HUES6 (cell line): ENCODE measurements at regions not wholly inside any gene's neighbourhood (a gene's known extent, or its start where the extent isn't known, plus 50 kb on each side); places are given as distances from the start of the nearest gene placed in this dataset.

Source experiments
- H3K27ac ChIP-seq: 2 replicates; pipeline ENCODE4 v1.7.0; 2013; ENCODE audit warnings: low read depth, mild to moderate bottlenecking, low read length, inconsistent platforms
- H3K27me3 ChIP-seq: 2 replicates; pipeline ENCODE4 v1.6.1; 2013; ENCODE audit warnings: low read length; ENCODE audit not compliant: control insufficient read depth, insufficient read depth
- H3K36me3 ChIP-seq: 2 replicates; pipeline ENCODE4 v1.6.1; 2013; ENCODE audit warnings: low read length; ENCODE audit not compliant: control insufficient read depth, insufficient read depth
- H3K4me1 ChIP-seq: 2 replicates; pipeline ENCODE4 v1.6.1; 2013; ENCODE audit warnings: low read length; ENCODE audit not compliant: control insufficient read depth, insufficient read depth
- H3K4me3 ChIP-seq: 2 replicates; pipeline ENCODE4 v1.5.1; 2013; ENCODE audit warnings: low read depth, low read length
- H3K9ac ChIP-seq: one replicate; pipeline ENCODE4 v1.6.1; 2013; ENCODE audit warnings: mild to moderate bottlenecking, low read length
- H3K9me3 ChIP-seq: 2 replicates; pipeline ENCODE4 v1.6.1; 2013; ENCODE audit warnings: low read depth, low read length; ENCODE audit not compliant: control insufficient read depth, insufficient read depth

GRCh38 chr7:126227643-126228042 lies 1025.1 kb downstream of the GRM8 start:
- H3K4me3 ChIP-seq: no peak overlapping the region
- no peak overlapping the region for H3K9ac ChIP-seq
- H3K27me3 ChIP-seq: peaks cover 9% of the 10 kb centered on the region; the same call in 1 of the 2 replicates
- H3K36me3 ChIP-seq: no peaks in the 10 kb centered on the region
- 0 out of 2 replicates have a peak, but pooled peaks cover 3% of the 10 kb centered on the region for H3K9me3 ChIP-seq
- H3K27ac ChIP-seq: no peak overlapping the region
- no peaks in the 10 kb centered on the region for H3K4me1 ChIP-seq

DNA sequence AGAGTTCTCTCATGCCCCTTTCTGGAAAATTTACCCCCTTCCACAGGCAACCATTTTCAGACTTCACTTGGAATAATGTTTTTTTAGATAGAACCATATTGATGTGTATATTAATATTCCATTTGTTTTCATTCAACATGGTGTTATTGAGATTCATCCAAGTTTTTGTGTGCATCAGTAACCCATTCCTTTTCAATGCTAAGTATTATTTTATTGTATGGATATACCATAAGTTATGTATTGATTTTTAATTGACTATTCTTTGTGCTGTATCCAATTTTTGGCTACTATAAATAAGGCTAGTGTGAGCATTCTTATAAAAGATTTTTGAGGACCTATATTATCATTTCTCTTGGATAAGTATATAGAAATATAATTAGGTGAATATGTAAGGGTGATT lies 1025.7 kb downstream of the GRM8 start:
- Histone ChIP-seq H3K27ac (no peak overlapping the region), H3K9me3 (0 out of 2 replicates have a peak, but pooled peaks cover 3% of the 10 kb centered on the region), H3K36me3 (no peaks in the 10 kb centered on the region)

DNA sequence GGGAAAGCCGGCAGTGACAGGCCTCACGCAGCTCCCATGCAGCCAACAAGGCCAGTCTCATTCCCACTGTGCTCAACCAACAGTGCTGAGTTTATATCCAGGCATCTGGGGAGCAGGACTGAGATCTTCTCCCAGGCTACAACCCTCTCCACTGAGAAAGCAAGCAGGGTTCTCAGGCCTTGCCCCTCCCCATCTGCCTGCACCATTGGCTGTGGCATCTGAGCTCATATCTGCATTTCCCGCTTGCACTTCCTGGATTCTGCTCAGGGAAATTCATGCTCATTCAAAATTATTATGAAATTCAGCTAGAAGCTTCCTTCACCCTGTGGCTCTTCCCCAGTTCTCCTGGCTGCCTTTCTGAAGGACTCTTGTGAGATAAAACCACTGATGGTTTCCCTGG lies 1029.0 kb downstream of the GRM8 start:
- Histone ChIP-seq H3K4me1 (no peaks in the 10 kb centered on the region), H3K9ac (no peak overlapping the region), H3K4me3 (no peak overlapping the region), H3K27me3 (no peaks in the 10 kb centered on the region), H3K36me3 (no peaks in the 10 kb centered on the region), H3K9me3 (peaks cover 2% of the 10 kb centered on the region; the same call in 1 of the 2 replicates), H3K27ac (no peak overlapping the region)

More for the DNA sequence above, 1025.7 kb downstream of the GRM8 start:
- Histone ChIP-seq H3K9ac (no peak overlapping the region), H3K27me3 (peaks cover 9% of the 10 kb centered on the region; the same call in 1 of the 2 replicates), H3K4me3 (no peak overlapping the region), H3K4me1 (no peaks in the 10 kb centered on the region)

GRCh38 chr7:126222782-126223181 lies 1030.0 kb downstream of the GRM8 start:
- Histone ChIP-seq H3K27me3 (no peaks in the 10 kb centered on the region), H3K36me3 (no peaks in the 10 kb centered on the region), H3K4me1 (no peaks in the 10 kb centered on the region), H3K9ac (no peak overlapping the region), H3K27ac (no peak overlapping the region), H3K4me3 (no peak overlapping the region), H3K9me3 (peaks cover 2% of the 10 kb centered on the region; the same call in 1 of the 2 replicates)

- no peak overlapping the region for H3K4me3 ChIP-seq
- no peaks in the 10 kb centered on the region for H3K36me3 ChIP-seq
- no peaks in the 10 kb centered on the region for H3K4me1 ChIP-seq
- H3K9me3 ChIP-seq: no peaks in the 10 kb centered on the region; the same call in 1 of the 2 replicates
- H3K27me3 ChIP-seq: no peaks in the 10 kb centered on the region
- no peak overlapping the region for H3K27ac ChIP-seq
- no peak overlapping the region for H3K9ac ChIP-seq
These were observed 1037.0 kb downstream of the GRM8 start for GRCh38 chr7:126215785-126216184.

GRCh38 chr7:126213876-126214275 lies 1038.9 kb downstream of the GRM8 start:
- Histone ChIP-seq H3K27me3 (no peaks in the 10 kb centered on the region), H3K36me3 (no peaks in the 10 kb centered on the region), H3K27ac (no peak overlapping the region), H3K9me3 (no peaks in the 10 kb centered on the region; the same call in 1 of the 2 replicates), H3K4me1 (no peaks in the 10 kb centered on the region), H3K9ac (no peak overlapping the region), H3K4me3 (no peak overlapping the region)

DNA sequence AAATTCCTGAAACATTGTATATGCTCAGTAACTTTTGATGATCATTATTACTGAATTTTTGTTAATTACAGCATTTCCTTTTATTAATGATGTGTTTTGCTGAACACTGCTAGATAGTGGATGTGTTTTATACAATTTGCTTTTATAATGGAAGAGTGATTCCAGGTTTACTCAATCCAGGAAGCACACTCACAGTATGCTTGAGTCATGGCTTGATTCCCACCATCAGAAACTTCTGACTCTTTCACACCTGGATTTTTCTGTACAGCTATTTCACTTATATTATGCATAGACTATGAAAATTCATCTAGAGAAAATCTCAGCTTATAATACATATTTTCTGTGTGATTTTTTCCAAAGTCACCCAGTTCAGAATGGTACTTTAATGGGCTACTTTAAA lies 1040.9 kb downstream of the GRM8 start:
- H3K9ac ChIP-seq: no peak overlapping the region
- H3K4me3 ChIP-seq: no peak overlapping the region
- H3K4me1 ChIP-seq: no peaks in the 10 kb centered on the region
- H3K27ac ChIP-seq: no peak overlapping the region
- no peaks in the 10 kb centered on the region for H3K36me3 ChIP-seq
- H3K27me3 ChIP-seq: no peaks in the 10 kb centered on the region
- H3K9me3 ChIP-seq: no peaks in the 10 kb centered on the region

- Histone ChIP-seq H3K27me3 (no peaks in the 10 kb centered on the region), H3K9ac (no peak overlapping the region), H3K4me1 (no peaks in the 10 kb centered on the region), H3K27ac (no peak overlapping the region), H3K4me3 (no peak overlapping the region), H3K36me3 (no peaks in the 10 kb centered on the region), H3K9me3 (no peaks in the 10 kb centered on the region)
These were observed 1042.0 kb downstream of the GRM8 start for GRCh38 chr7:126210707-126211106.

GRCh38 chr7:126203185-126203584 lies 1049.6 kb downstream of the GRM8 start:
- Histone ChIP-seq H3K4me1 (no peaks in the 10 kb centered on the region), H3K4me3 (no peak overlapping the region), H3K27me3 (no peaks in the 10 kb centered on the region), H3K36me3 (no peaks in the 10 kb centered on the region), H3K9ac (no peak overlapping the region), H3K27ac (no peak overlapping the region), H3K9me3 (no peaks in the 10 kb centered on the region)

GRCh38 chr7:126202177-126202576 lies 1050.6 kb downstream of the GRM8 start:
- H3K9me3 ChIP-seq: no peaks in the 10 kb centered on the region
- H3K27ac ChIP-seq: no peak overlapping the region
- no peaks in the 10 kb centered on the region for H3K27me3 ChIP-seq
- no peaks in the 10 kb centered on the region for H3K36me3 ChIP-seq
- H3K4me1 ChIP-seq: no peaks in the 10 kb centered on the region
- no peak overlapping the region for H3K9ac ChIP-seq
- no peak overlapping the region for H3K4me3 ChIP-seq

DNA sequence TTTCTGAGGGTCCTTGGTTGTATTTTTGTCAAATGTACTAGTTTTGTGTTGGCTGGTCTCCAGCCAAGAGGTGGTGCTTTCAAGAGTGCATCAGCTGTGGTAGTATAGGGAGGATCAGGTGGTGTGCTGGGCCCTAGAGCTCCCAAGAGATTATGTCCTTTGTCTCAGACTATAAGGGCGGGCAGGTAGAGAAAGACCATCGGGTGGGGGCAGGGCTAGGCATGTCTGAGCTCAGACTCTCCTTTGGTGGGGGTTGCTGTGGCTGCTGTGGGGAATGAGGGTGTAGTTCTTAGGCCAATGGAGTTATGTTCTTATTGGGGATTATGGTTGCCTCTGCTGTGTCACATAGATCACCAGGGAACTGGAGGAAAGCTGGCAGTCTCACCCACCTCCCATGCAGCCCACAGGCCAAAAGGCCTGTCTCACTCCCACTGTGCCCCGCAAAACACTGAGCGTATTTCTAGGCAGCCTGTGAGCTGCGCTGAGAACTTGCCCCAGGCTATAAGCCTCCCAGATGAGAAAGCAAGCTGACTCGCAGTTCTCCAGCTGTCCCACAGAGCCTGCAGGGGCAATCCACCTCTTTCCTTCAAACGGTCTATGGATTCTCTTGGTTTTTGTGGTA lies 1066.7 kb downstream of the GRM8 start:
- Histone ChIP-seq H3K27me3 (no peaks in the 10 kb centered on the region), H3K36me3 (no peaks in the 10 kb centered on the region), H3K27ac (no peak overlapping the region), H3K9ac (peak overlapping the region; percentile 58), H3K4me3 (no peak overlapping the region; the same call in 1 of the 2 replicates), H3K4me1 (peaks cover 14% of the 10 kb centered on the region), H3K9me3 (no peaks in the 10 kb centered on the region)
